ENCODE measurements at regions not wholly inside any gene's neighbourhood (a gene's known extent, or its start where the extent isn't known, plus 50 kb on each side); places are given as distances from the start of the nearest gene placed in this dataset.

- DNase-seq (ENCODE audit: insufficient read length, low spot score, missing footprints) = no peak
- no peaks in the 10 kb centered on the region for H3K27me3 ChIP-seq (ENCODE audit: insufficient read depth, low read length)
- no peaks in the 10 kb centered on the region for H3K9me3 ChIP-seq (ENCODE audit: low read depth, low read length)
- H3K4me2 ChIP-seq (ENCODE audit: insufficient read depth, low read length) = no peak overlapping the region
- no peaks in the 10 kb centered on the region for H3K4me1 ChIP-seq (ENCODE audit: insufficient read depth, low read length)
- no peak overlapping the region for H2AFZ ChIP-seq (ENCODE audit: low read length)
- H3K79me2 ChIP-seq (ENCODE audit: insufficient read depth, low read length) = no peaks in the 10 kb centered on the region
- TF ChIP-seq CTCF (IDR thresholded peaks at IDR 0.05; ENCODE audit: extremely low read depth, low read depth, low read length) = no peak
- no peak overlapping the region for H3K27ac ChIP-seq (ENCODE audit: low read depth, low read length)
- no peak overlapping the region for H3K4me3 ChIP-seq (ENCODE audit: insufficient read depth, low read length)
- H3K36me3 ChIP-seq (ENCODE audit: insufficient read depth, low read length) = no peaks in the 10 kb centered on the region
- H4K20me1 ChIP-seq (ENCODE audit: insufficient read depth, low read length) = no peaks in the 10 kb centered on the region
Measured at GRCh38 chr2:776487-776886, 99.3 kb upstream of the TMEM18 start.

- Histone ChIP-seq H3K4me1 (ENCODE audit: insufficient read depth, low read length) (no peaks in the 10 kb centered on the region), H3K27me3 (ENCODE audit: insufficient read depth, low read length) (no peaks in the 10 kb centered on the region), H3K79me2 (ENCODE audit: insufficient read depth, low read length) (no peaks in the 10 kb centered on the region), H3K4me3 (ENCODE audit: insufficient read depth, low read length) (no peak overlapping the region), H2AFZ (ENCODE audit: low read length) (no peak overlapping the region), H3K4me2 (ENCODE audit: insufficient read depth, low read length) (no peak overlapping the region), H4K20me1 (ENCODE audit: insufficient read depth, low read length) (no peaks in the 10 kb centered on the region), H3K36me3 (ENCODE audit: insufficient read depth, low read length) (no peaks in the 10 kb centered on the region), H3K9me3 (ENCODE audit: low read depth, low read length) (no peaks in the 10 kb centered on the region), H3K27ac (ENCODE audit: low read depth, low read length) (no peak overlapping the region)
- TF ChIP-seq CTCF (IDR thresholded peaks at IDR 0.05; ENCODE audit: extremely low read depth, low read depth, low read length) = no peak
- DNase-seq (ENCODE audit: insufficient read length, low spot score, missing footprints) = no peak
Measured at GRCh38 chr2:776038-776437, 98.8 kb upstream of the TMEM18 start.

GRCh38 chr2:774436-774835 is 97.2 kb upstream of the TMEM18 start:
- Histone ChIP-seq H3K4me3 (ENCODE audit: insufficient read depth, low read length) (no peak overlapping the region), H4K20me1 (ENCODE audit: insufficient read depth, low read length) (no peaks in the 10 kb centered on the region), H3K27me3 (ENCODE audit: insufficient read depth, low read length) (no peaks in the 10 kb centered on the region), H3K9me3 (ENCODE audit: low read depth, low read length) (no peaks in the 10 kb centered on the region), H3K36me3 (ENCODE audit: insufficient read depth, low read length) (no peaks in the 10 kb centered on the region), H3K79me2 (ENCODE audit: insufficient read depth, low read length) (no peaks in the 10 kb centered on the region), H3K4me2 (ENCODE audit: insufficient read depth, low read length) (no peak overlapping the region), H2AFZ (ENCODE audit: low read length) (no peak overlapping the region), H3K4me1 (ENCODE audit: insufficient read depth, low read length) (no peaks in the 10 kb centered on the region), H3K27ac (ENCODE audit: low read depth, low read length) (no peak overlapping the region)
- TF ChIP-seq CTCF (IDR thresholded peaks at IDR 0.05; ENCODE audit: extremely low read depth, low read depth, low read length) = no peak
- no peak for DNase-seq (ENCODE audit: insufficient read length, low spot score, missing footprints)

GRCh38 chr2:773256-774160 is 96.3 kb upstream of the TMEM18 start:
- no peak for TF ChIP-seq CTCF (IDR thresholded peaks at IDR 0.05; ENCODE audit: extremely low read depth, low read depth, low read length)
- Histone ChIP-seq H3K4me2 (ENCODE audit: insufficient read depth, low read length) (no peak overlapping the region), H3K27me3 (ENCODE audit: insufficient read depth, low read length) (no peaks in the 10 kb centered on the region), H3K79me2 (ENCODE audit: insufficient read depth, low read length) (no peaks in the 10 kb centered on the region), H3K36me3 (ENCODE audit: insufficient read depth, low read length) (no peaks in the 10 kb centered on the region), H3K9me3 (ENCODE audit: low read depth, low read length) (no peaks in the 10 kb centered on the region), H4K20me1 (ENCODE audit: insufficient read depth, low read length) (no peaks in the 10 kb centered on the region), H2AFZ (ENCODE audit: low read length) (no peak overlapping the region), H3K4me3 (ENCODE audit: insufficient read depth, low read length) (no peak overlapping the region), H3K27ac (ENCODE audit: low read depth, low read length) (no peak overlapping the region), H3K4me1 (ENCODE audit: insufficient read depth, low read length) (no peaks in the 10 kb centered on the region)
- no peak for DNase-seq (ENCODE audit: insufficient read length, low spot score, missing footprints)
